ENCODE measurements at regions not wholly inside any gene's neighbourhood (a gene's known extent, or its start where the extent isn't known, plus 50 kb on each side); places are given as distances from the start of the nearest gene placed in this dataset.

GRCh38 chr9:106339882-106340281, 523.1 kb upstream of the ZNF462 start:
- H3K27ac ChIP-seq (ENCODE audit: low read depth, low read length) = no peak overlapping the region
- no peaks in the 10 kb centered on the region for H3K9me3 ChIP-seq (ENCODE audit: insufficient read depth in 2 of 2, low read depth in 1 of 2, low read length in 1 of 2)
- no peak overlapping the region for H2AFZ ChIP-seq (ENCODE audit: low read length)
- no peaks in the 10 kb centered on the region for H3K27me3 ChIP-seq (replicated peaks in 1 of 4; ENCODE audit: control insufficient read depth in 3 of 4, extremely low read depth in 1 of 4, insufficient read depth in 3 of 4, low read length in 3 of 4)
- H3K4me1 ChIP-seq (replicated peaks in 1 of 4; ENCODE audit: control insufficient read depth in 3 of 4, insufficient read depth in 4 of 4, low read length in 3 of 4) = no peaks in the 10 kb centered on the region
- H3K79me2 ChIP-seq (ENCODE audit: control insufficient read depth in 1 of 2, insufficient read depth in 2 of 2, low read length in 2 of 2) = no peaks in the 10 kb centered on the region
- no peak for TF ChIP-seq SIN3A (conservative IDR thresholded peaks at IDR 0.05 in 1 of 2, IDR thresholded peaks at IDR 0.05 in 1 of 2; ENCODE audit: low read depth in 1 of 2, low read length in 2 of 2)
- no peak for TF ChIP-seq SUZ12 (IDR thresholded peaks at IDR 0.05; ENCODE audit: low read length)
- TF ChIP-seq SIX5 (IDR thresholded peaks at IDR 0.05; ENCODE audit: low read depth, low read length) = no peak
- TF ChIP-seq TCF12 (IDR thresholded peaks at IDR 0.05; ENCODE audit: low read depth, low read length) = no peak
- no peak for TF ChIP-seq SIRT6 (IDR thresholded peaks at IDR 0.05; ENCODE audit: low read length)
- TF ChIP-seq CTBP2 (IDR thresholded peaks at IDR 0.05; ENCODE audit: borderline replicate concordance, insufficient read depth, insufficient read length, low read length) = no peak
- no peak for TF ChIP-seq TAF7 (optimal IDR thresholded peaks at IDR 0.05; ENCODE audit: borderline replicate concordance, low read depth, low read length)
- no peak for TF ChIP-seq RFX5 (IDR thresholded peaks at IDR 0.05; ENCODE audit: borderline replicate concordance, low read depth, low read length)
- no peak for TF ChIP-seq RXRA (IDR thresholded peaks at IDR 0.05; ENCODE audit: insufficient read depth, low read depth, low read length)
- no peak for TF ChIP-seq BCL11A (IDR thresholded peaks at IDR 0.05; ENCODE audit: low read depth in 2 of 2, low read length in 2 of 2)
- no peak overlapping the region for H4K91ac ChIP-seq (replicated peaks; ENCODE audit: insufficient read length, low read length)
- no peak overlapping the region for H3K4me2 ChIP-seq (ENCODE audit: insufficient read depth in 1 of 2, low read depth in 2 of 2, low read length in 2 of 2)
- no peaks in the 10 kb centered on the region for H4K20me1 ChIP-seq (replicated peaks in 1 of 2; ENCODE audit: control insufficient read depth in 1 of 2, insufficient read depth in 2 of 2, low read length in 2 of 2)
- no peak overlapping the region for H3K18ac ChIP-seq (ENCODE audit: extremely low read depth, low read length)
- H2BK20ac ChIP-seq (ENCODE audit: low read length) = no peak overlapping the region
- ChIA-PET POLR2A (ENCODE audit: partially characterized antibody) (no interaction called here), CTCF (ENCODE audit: partially characterized antibody) (interaction anchor here (0.7 to 1.1 kb wide), 2 partner anchors 9 to 25 kb away, joined by 3 to 4 read pairs; no protein-coding TSS in a partner anchor)
- no peak overlapping the region for H2BK15ac ChIP-seq (ENCODE audit: low read length)
- no peak overlapping the region for H2BK120ac ChIP-seq (replicated peaks; ENCODE audit: low read depth, low read length)
- no peak overlapping the region for H3K4ac ChIP-seq (replicated peaks; ENCODE audit: insufficient read length, low read depth, low read length)
- H3K79me1 ChIP-seq (ENCODE audit: low read depth, low read length) = no peaks in the 10 kb centered on the region
- DNase-seq (ENCODE audit: low read depth in 1 of 2, low spot score in 2 of 2) = no peak
- no peak for FAIRE-seq
- H2BK12ac ChIP-seq (ENCODE audit: low read depth, low read length) = no peak overlapping the region
- H4K8ac ChIP-seq (ENCODE audit: extremely low read depth, insufficient read depth, low read length) = no peak overlapping the region
- 94% methylated on average over 3 of the region's 3 CpGs; no CpG with 5 or more reads in 1 of the 2 experiments for WGBS, 2 experiments (ENCODE audit: extremely low coverage in 1 of 2, insufficient coverage in 1 of 2, insufficient read length in 1 of 2, insufficient replicate concordance in 2 of 2, low coverage in 1 of 2, low lambda C conversion rate in 2 of 2, missing lambda C conversion rate in 1 of 2)
- H4K5ac ChIP-seq (ENCODE audit: insufficient read length, low read depth, low read length) = no peak overlapping the region
- H3K4me3 ChIP-seq (ENCODE audit: extremely low read depth in 1 of 4, insufficient read depth in 2 of 4, low read depth in 3 of 4, low read length in 4 of 4) = no peak overlapping the region
- H3K23me2 ChIP-seq (ENCODE audit: low read depth, low read length) = no peaks in the 10 kb centered on the region
- no peak overlapping the region for H2AK5ac ChIP-seq (ENCODE audit: low read depth, low read length)
- no peak overlapping the region for H3K14ac ChIP-seq (ENCODE audit: insufficient read length)
- H3K23ac ChIP-seq (ENCODE audit: insufficient read length) = no peak overlapping the region
- no peaks in the 10 kb centered on the region for H3K36me3 ChIP-seq (ENCODE audit: control insufficient read depth in 2 of 4, insufficient read depth in 4 of 4, low read length in 3 of 4)
- H3K9ac ChIP-seq (replicated peaks in 1 of 4; ENCODE audit: extremely low read depth in 1 of 4, low read depth in 3 of 4, low read length in 3 of 4) = no peak overlapping the region
- H3K56ac ChIP-seq (replicated peaks; ENCODE audit: insufficient read length, low read depth, low read length) = no peak overlapping the region
- H2BK5ac ChIP-seq (ENCODE audit: low read depth, low read length) = no peak overlapping the region

All from H1 (cell line).